ENCODE measurements at regions not wholly inside any gene's neighbourhood (a gene's known extent, or its start where the extent isn't known, plus 50 kb on each side); places are given as distances from the start of the nearest gene placed in this dataset.

DNA sequence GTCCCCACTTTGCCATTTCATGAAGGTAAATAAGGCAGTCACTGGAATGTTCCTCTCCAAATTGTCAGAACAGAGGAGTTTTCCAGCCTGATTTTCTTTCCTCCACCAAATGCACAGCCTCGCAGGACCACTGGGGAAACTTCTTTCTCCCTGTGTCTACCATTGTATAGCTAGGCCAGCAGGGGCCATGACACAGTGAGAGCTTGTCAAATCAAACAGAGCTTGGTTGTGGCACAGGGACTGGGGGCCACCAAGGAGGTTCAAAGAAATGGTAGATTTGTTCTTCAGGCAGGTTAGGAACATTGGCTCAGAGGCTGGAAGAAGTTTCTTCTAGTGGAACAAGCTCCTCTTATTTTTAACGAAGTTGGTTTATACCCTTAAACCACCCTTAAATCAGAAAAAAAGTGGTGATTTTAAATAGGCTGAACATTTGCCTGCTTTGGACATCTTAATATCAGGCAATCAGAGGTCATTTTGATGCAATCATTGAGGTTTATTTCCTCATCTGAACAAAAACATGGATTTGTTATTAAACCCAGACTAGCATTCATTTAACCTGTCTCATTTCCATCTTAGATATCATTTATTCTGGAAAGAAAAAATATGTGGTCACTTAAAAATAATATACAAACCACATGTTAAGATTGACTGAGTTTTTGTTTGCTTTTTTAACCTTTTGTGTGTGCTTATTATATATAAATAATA is 105.6 kb downstream of the GTPBP8 start (continued):
- TF ChIP-seq, protein P1, sequence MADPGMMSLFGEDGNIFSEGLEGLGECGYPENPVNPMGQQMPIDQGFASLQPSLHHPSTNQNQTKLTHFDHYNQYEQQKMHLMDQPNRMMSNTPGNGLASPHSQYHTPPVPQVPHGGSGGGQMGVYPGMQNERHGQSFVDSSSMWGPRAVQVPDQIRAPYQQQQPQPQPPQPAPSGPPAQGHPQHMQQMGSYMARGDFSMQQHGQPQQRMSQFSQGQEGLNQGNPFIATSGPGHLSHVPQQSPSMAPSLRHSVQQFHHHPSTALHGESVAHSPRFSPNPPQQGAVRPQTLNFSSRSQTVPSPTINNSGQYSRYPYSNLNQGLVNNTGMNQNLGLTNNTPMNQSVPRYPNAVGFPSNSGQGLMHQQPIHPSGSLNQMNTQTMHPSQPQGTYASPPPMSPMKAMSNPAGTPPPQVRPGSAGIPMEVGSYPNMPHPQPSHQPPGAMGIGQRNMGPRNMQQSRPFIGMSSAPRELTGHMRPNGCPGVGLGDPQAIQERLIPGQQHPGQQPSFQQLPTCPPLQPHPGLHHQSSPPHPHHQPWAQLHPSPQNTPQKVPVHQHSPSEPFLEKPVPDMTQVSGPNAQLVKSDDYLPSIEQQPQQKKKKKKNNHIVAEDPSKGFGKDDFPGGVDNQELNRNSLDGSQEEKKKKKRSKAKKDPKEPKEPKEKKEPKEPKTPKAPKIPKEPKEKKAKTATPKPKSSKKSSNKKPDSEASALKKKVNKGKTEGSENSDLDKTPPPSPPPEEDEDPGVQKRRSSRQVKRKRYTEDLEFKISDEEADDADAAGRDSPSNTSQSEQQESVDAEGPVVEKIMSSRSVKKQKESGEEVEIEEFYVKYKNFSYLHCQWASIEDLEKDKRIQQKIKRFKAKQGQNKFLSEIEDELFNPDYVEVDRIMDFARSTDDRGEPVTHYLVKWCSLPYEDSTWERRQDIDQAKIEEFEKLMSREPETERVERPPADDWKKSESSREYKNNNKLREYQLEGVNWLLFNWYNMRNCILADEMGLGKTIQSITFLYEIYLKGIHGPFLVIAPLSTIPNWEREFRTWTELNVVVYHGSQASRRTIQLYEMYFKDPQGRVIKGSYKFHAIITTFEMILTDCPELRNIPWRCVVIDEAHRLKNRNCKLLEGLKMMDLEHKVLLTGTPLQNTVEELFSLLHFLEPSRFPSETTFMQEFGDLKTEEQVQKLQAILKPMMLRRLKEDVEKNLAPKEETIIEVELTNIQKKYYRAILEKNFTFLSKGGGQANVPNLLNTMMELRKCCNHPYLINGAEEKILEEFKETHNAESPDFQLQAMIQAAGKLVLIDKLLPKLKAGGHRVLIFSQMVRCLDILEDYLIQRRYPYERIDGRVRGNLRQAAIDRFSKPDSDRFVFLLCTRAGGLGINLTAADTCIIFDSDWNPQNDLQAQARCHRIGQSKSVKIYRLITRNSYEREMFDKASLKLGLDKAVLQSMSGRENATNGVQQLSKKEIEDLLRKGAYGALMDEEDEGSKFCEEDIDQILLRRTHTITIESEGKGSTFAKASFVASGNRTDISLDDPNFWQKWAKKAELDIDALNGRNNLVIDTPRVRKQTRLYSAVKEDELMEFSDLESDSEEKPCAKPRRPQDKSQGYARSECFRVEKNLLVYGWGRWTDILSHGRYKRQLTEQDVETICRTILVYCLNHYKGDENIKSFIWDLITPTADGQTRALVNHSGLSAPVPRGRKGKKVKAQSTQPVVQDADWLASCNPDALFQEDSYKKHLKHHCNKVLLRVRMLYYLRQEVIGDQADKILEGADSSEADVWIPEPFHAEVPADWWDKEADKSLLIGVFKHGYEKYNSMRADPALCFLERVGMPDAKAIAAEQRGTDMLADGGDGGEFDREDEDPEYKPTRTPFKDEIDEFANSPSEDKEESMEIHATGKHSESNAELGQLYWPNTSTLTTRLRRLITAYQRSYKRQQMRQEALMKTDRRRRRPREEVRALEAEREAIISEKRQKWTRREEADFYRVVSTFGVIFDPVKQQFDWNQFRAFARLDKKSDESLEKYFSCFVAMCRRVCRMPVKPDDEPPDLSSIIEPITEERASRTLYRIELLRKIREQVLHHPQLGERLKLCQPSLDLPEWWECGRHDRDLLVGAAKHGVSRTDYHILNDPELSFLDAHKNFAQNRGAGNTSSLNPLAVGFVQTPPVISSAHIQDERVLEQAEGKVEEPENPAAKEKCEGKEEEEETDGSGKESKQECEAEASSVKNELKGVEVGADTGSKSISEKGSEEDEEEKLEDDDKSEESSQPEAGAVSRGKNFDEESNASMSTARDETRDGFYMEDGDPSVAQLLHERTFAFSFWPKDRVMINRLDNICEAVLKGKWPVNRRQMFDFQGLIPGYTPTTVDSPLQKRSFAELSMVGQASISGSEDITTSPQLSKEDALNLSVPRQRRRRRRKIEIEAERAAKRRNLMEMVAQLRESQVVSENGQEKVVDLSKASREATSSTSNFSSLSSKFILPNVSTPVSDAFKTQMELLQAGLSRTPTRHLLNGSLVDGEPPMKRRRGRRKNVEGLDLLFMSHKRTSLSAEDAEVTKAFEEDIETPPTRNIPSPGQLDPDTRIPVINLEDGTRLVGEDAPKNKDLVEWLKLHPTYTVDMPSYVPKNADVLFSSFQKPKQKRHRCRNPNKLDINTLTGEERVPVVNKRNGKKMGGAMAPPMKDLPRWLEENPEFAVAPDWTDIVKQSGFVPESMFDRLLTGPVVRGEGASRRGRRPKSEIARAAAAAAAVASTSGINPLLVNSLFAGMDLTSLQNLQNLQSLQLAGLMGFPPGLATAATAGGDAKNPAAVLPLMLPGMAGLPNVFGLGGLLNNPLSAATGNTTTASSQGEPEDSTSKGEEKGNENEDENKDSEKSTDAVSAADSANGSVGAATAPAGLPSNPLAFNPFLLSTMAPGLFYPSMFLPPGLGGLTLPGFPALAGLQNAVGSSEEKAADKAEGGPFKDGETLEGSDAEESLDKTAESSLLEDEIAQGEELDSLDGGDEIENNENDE (IDR thresholded peaks at IDR 0.05; ENCODE audit: insufficient replicate concordance, low read length): no peak
- TF ChIP-seq CTCF (IDR thresholded peaks at IDR 0.05; ENCODE audit: control extremely low read depth in 1 of 3, insufficient read depth in 1 of 3, low read depth in 1 of 3, low read length in 3 of 3): peak in 2 of 3 experiments; percentile 5 to 13; a peak in 1 of 4 replicates
